ENCODE measurements at regions not wholly inside any gene's neighbourhood (a gene's known extent, or its start where the extent isn't known, plus 50 kb on each side); places are given as distances from the start of the nearest gene placed in this dataset.

DNA sequence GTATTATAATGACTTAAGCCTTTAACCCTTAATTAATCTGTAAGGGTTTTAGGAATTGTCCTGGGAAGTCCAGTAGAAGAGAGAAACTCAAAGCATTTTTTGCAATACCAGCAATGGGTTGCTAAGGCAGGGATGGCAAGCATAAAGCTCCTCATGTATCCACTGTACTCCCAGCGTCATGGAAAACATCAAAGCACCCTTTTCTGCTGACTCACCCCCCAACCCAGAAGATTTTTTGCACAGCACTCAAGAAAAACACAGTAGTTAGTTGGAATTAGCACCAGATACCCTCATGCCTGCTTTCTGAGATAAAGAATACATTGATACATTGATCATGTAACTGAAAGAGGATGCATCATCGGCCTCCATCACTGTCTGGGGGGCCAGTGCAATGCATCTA lies 199.1 kb upstream of the CNOT2 start:
- TF ChIP-seq, protein P1, sequence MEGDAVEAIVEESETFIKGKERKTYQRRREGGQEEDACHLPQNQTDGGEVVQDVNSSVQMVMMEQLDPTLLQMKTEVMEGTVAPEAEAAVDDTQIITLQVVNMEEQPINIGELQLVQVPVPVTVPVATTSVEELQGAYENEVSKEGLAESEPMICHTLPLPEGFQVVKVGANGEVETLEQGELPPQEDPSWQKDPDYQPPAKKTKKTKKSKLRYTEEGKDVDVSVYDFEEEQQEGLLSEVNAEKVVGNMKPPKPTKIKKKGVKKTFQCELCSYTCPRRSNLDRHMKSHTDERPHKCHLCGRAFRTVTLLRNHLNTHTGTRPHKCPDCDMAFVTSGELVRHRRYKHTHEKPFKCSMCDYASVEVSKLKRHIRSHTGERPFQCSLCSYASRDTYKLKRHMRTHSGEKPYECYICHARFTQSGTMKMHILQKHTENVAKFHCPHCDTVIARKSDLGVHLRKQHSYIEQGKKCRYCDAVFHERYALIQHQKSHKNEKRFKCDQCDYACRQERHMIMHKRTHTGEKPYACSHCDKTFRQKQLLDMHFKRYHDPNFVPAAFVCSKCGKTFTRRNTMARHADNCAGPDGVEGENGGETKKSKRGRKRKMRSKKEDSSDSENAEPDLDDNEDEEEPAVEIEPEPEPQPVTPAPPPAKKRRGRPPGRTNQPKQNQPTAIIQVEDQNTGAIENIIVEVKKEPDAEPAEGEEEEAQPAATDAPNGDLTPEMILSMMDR (conservative IDR thresholded peaks at IDR 0.05 in 1 of 2, IDR thresholded peaks at IDR 0.05 in 1 of 2; ENCODE audit: extremely low read depth in 1 of 2, insufficient read depth in 1 of 2, low read depth in 1 of 2, low read length in 2 of 2): no peak
- no peak for TF ChIP-seq EZH2 (IDR thresholded peaks at IDR 0.05; ENCODE audit: borderline replicate concordance, low read length)
